ENCODE measurements at regions not wholly inside any gene's neighbourhood (a gene's known extent, or its start where the extent isn't known, plus 50 kb on each side); places are given as distances from the start of the nearest gene placed in this dataset.
"Not testable (repeated sequence)": the region's sequence is repeated elsewhere in the genome, so short reads cannot be mapped to it uniquely, and the experiment has no call there.

- H3K27ac Mint-ChIP-seq = no peak overlapping the region
- peaks cover 1% of the 10 kb centered on the region for H3K27me3 Mint-ChIP-seq
- DNase-seq (ENCODE audit: low spot score in 2 of 2) (no peak), ATAC-seq (ENCODE audit: low read depth) (no peak)
- no peaks in the 10 kb centered on the region for H3K4me1 Mint-ChIP-seq
- H3K36me3 Mint-ChIP-seq = peaks cover 1% of the 10 kb centered on the region
- peaks cover 2% of the 10 kb centered on the region for H3K9me3 Mint-ChIP-seq
- H3K4me3 Mint-ChIP-seq = no peak overlapping the region
Observed at GRCh38 chr6:6996124-6996523, 111.6 kb upstream of the RREB1 start.

- no peak overlapping the region for H3K4me3 Mint-ChIP-seq
- peaks cover 2% of the 10 kb centered on the region for H3K9me3 Mint-ChIP-seq
- DNase-seq (ENCODE audit: low spot score in 2 of 2) (no peak), ATAC-seq (ENCODE audit: low read depth) (no peak)
- no peaks in the 10 kb centered on the region for H3K4me1 Mint-ChIP-seq
- H3K36me3 Mint-ChIP-seq = peaks cover 3% of the 10 kb centered on the region
- peaks cover 4% of the 10 kb centered on the region for H3K27me3 Mint-ChIP-seq
- H3K27ac Mint-ChIP-seq = no peak overlapping the region
Observed at GRCh38 chr6:6997263-6998193, 110.2 kb upstream of the RREB1 start.

DNA sequence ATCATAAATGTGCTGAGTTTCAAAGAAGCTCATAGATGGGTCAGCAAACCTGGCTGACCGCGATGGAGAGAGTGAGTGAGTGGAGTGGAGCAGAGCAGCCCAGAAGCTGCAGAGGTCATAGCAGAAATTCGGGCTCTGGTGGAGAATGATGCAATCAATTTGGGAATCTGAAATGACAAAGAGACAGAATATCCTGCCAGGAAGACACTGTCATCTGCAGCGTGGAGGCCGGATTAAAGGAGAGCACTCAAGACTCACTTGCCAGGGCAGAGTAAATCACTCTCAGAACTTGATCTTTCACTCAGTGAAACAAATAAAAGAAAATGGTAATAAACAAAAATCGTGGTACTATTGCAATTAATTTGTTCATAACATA is 109.6 kb upstream of the RREB1 start:
- Mint-ChIP-seq H3K4me3 (no peak overlapping the region), H3K27ac (no peak overlapping the region), H3K4me1 (no peaks in the 10 kb centered on the region), H3K27me3 (peaks cover 4% of the 10 kb centered on the region), H3K9me3 (peaks cover 2% of the 10 kb centered on the region), H3K36me3 (peaks cover 3% of the 10 kb centered on the region)
- no peak for DNase-seq (ENCODE audit: low spot score in 2 of 2)
- ATAC-seq (ENCODE audit: low read depth) = no peak

- no peak for DNase-seq (ENCODE audit: low spot score in 2 of 2)
- ATAC-seq (ENCODE audit: low read depth) = no peak
- no peak overlapping the region for H3K4me3 Mint-ChIP-seq
- H3K27ac Mint-ChIP-seq = no peak overlapping the region
- H3K27me3 Mint-ChIP-seq = peaks cover 12% of the 10 kb centered on the region
- H3K36me3 Mint-ChIP-seq = peaks cover 3% of the 10 kb centered on the region
- no peaks in the 10 kb centered on the region for H3K4me1 Mint-ChIP-seq
- peaks cover 2% of the 10 kb centered on the region for H3K9me3 Mint-ChIP-seq
Observed at GRCh38 chr6:7000825-7001777, 106.7 kb upstream of the RREB1 start.

GRCh38 chr6:7003041-7003440 is 104.7 kb upstream of the RREB1 start:
- Mint-ChIP-seq H3K4me1 (no peaks in the 10 kb centered on the region), H3K27me3 (peaks cover 11% of the 10 kb centered on the region), H3K27ac (no peak overlapping the region), H3K4me3 (no peak overlapping the region), H3K9me3 (peaks cover 2% of the 10 kb centered on the region), H3K36me3 (peaks cover 3% of the 10 kb centered on the region)
- ATAC-seq (ENCODE audit: low read depth) (no peak), DNase-seq (ENCODE audit: low spot score in 2 of 2) (no peak)

- H3K4me3 Mint-ChIP-seq = no peak overlapping the region
- no peak overlapping the region for H3K27ac Mint-ChIP-seq
- peaks cover 2% of the 10 kb centered on the region for H3K9me3 Mint-ChIP-seq
- DNase-seq (ENCODE audit: low spot score in 2 of 2) (no peak), ATAC-seq (ENCODE audit: low read depth) (no peak)
- no peaks in the 10 kb centered on the region for H3K4me1 Mint-ChIP-seq
- peaks cover 11% of the 10 kb centered on the region for H3K27me3 Mint-ChIP-seq
- peaks cover 3% of the 10 kb centered on the region for H3K36me3 Mint-ChIP-seq
Observed at GRCh38 chr6:7004581-7005297, 103.0 kb upstream of the RREB1 start.

DNA sequence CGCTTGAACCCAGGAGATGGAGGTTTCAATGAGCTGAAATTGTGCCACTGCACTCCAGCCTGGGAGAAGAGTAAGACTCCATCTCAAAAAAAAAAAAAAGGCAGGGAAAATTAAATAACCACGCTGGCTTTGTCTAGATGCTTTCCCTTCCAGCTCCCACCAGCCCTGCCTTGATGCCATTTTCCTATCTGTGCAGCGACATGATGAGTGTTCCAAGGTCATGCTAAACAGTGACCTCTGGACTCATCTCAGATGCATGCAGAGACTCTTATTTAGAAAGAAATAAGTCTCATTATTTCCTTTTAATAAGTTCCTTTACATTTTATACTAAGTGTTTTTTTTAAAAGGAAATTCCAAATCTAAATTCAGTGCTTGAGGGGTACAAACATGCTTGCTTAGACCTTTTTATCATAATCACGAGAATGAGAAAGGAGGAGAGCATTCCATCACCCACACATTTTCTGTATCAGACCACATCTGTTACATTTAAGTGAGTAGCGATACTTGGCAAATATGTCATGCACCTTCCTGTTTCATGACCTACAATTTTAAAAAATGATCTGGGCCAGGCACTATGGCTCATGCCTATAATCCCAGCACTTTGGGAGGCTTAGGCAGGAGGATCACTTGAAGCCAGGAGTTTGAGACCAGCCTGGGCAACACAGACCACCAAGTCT is 101.1 kb upstream of the RREB1 start:
- peaks cover 2% of the 10 kb centered on the region for H3K36me3 Mint-ChIP-seq
- no peak for ATAC-seq (ENCODE audit: low read depth)
- H3K4me1 Mint-ChIP-seq = no peaks in the 10 kb centered on the region
- no peaks in the 10 kb centered on the region for H3K9me3 Mint-ChIP-seq
- no peak overlapping the region for H3K27ac Mint-ChIP-seq
- DNase-seq (ENCODE audit: low spot score in 2 of 2) = no peak
- H3K4me3 Mint-ChIP-seq = no peak overlapping the region
- H3K27me3 Mint-ChIP-seq = peaks cover 13% of the 10 kb centered on the region

DNA sequence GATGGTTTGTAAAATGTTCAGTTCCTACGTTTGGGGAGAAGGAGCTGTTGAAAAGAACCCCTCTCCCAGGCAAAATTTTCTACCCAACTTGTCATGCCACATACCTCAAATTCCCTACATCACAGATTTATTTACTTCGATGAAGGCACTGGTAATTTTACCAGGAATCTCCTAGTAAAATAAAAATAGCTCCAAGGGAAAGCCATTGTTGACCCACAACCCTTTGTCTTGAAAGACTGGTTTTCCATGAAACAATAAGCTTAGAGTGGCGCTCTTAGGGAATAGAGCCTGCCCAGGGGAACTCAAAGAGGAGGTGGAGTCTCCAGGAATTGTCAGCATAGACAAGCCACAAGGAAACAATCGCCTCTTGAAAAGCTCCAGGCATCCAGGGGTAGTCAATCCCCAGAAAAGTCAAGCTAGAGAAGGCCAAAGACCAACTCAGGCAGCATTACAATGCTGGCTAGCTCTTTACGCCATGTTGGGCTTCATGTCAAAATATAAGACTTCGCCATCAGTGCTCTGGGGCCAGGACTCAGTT is 99.2 kb upstream of the RREB1 start:
- no peaks in the 10 kb centered on the region for H3K36me3 Mint-ChIP-seq
- H3K4me1 Mint-ChIP-seq = no peaks in the 10 kb centered on the region

DNA sequence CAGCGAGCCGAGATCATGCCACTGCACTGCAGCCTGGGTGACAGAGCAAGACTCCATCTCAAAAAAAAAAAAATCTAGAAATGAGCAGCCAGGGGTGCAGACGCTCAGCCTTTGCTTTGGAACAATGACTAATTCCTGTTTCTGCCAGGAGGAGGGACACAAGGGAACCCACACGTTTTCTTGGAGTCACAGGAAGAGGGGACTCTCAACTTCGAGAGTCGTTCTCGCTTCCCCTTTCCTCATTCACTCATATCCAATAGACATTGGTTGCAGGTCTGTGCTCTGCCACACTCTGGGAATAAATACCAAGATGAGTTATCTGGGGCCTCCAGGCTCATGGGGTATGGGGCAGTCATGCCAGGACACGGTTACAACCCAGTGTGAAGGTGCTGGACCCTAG is 91.5 kb upstream of the RREB1 start:
- Mint-ChIP-seq H3K9me3 (no peaks in the 10 kb centered on the region), H3K27ac (no peak overlapping the region)
- ATAC-seq (ENCODE audit: low read depth) = no peak

More for the DNA sequence above, 99.2 kb upstream of the RREB1 start:
- ATAC-seq (ENCODE audit: low read depth) = no peak
- DNase-seq (ENCODE audit: low spot score in 2 of 2) = no peak
- Mint-ChIP-seq H3K27me3 (peaks cover 12% of the 10 kb centered on the region), H3K4me3 (no peak overlapping the region), H3K27ac (no peak overlapping the region), H3K9me3 (no peaks in the 10 kb centered on the region)

DNA sequence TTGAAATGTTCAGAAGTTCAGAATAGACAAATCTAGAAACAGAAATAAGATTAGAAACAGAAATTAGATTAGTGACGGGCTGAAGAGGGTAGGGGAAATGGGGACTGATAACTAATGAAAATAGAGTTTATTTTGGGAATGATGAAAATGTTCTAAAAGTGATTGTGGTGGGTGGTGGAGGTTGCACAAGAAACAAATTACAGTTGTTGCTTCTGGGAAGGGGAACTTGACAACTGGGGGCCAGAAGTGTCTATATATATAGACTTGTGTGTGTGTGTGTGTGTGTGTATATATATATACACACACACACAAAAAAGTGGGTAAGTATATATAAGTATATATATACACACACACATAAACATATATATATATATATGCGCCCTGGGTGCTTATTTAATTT is 86.5 kb upstream of the RREB1 start:
- peaks cover 2% of the 10 kb centered on the region for H3K4me1 Mint-ChIP-seq
- DNase-seq (ENCODE audit: low spot score in 2 of 2) (no peak), ATAC-seq (ENCODE audit: low read depth) (no peak)
- no peaks in the 10 kb centered on the region for H3K36me3 Mint-ChIP-seq
- peaks cover 6% of the 10 kb centered on the region for H3K27me3 Mint-ChIP-seq
- H3K4me3 Mint-ChIP-seq = no peak overlapping the region
- no peak overlapping the region for H3K27ac Mint-ChIP-seq
- no peaks in the 10 kb centered on the region for H3K9me3 Mint-ChIP-seq

More for the DNA sequence above, 91.5 kb upstream of the RREB1 start:
- Mint-ChIP-seq H3K4me3 (no peak overlapping the region), H3K4me1 (no peaks in the 10 kb centered on the region), H3K36me3 (no peaks in the 10 kb centered on the region), H3K27me3 (peaks cover 5% of the 10 kb centered on the region)
- no peak for DNase-seq (ENCODE audit: low spot score in 2 of 2)

DNA sequence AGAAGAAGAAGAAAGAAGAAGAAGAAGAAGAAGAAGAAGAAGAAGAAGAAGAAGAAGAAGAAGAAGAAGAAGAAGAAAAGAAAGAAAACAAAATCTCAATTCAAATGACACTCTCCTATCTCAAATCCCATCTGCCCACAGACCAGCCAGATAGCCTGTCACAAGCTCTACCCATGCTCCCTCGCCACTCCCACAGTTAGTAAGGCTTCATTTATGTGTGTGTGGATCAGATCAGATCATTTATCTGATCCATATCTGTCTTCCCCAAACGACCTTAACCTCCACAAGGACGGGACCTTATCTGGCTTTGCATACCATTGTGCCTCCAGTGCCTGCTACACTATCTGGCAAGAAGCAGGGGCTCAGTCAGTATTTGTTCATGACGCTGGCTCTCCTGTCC is 81.9 kb upstream of the RREB1 start:
- peaks cover 12% of the 10 kb centered on the region for H3K27me3 Mint-ChIP-seq
- no peaks in the 10 kb centered on the region for H3K9me3 Mint-ChIP-seq
- H3K4me1 Mint-ChIP-seq = peaks cover 2% of the 10 kb centered on the region

DNA sequence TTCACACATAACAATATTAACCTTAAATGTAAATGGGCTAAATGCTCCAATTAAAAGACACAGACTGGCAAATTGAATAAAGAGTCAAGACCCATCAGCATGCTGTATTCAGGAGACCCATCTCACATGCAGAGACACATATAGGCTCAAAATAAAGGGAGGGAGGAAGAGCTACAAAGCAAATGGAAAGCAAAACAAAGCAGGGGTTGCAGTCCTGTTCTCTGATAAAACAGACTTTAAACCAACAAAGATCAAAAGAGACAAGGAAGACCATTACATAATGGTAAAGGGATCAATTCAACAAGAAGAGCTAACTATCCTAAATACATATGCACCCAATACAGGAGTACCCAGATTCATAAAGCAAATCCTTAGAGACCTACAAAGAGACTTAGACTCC is 78.8 kb upstream of the RREB1 start:
- not testable (repeated sequence) for ATAC-seq (ENCODE audit: low read depth); DNase-seq (ENCODE audit: low spot score in 2 of 2); H3K9me3 Mint-ChIP-seq; H3K36me3 Mint-ChIP-seq; H3K4me1 Mint-ChIP-seq; H3K27ac Mint-ChIP-seq; H3K4me3 Mint-ChIP-seq
- H3K27me3 Mint-ChIP-seq = peaks cover 10% of the 10 kb centered on the region

More for the DNA sequence above, 81.9 kb upstream of the RREB1 start:
- DNase-seq (ENCODE audit: low spot score in 2 of 2) (no peak), ATAC-seq (ENCODE audit: low read depth) (no peak)
- H3K27ac Mint-ChIP-seq = no peak overlapping the region
- no peak overlapping the region for H3K4me3 Mint-ChIP-seq
- H3K36me3 Mint-ChIP-seq = no peaks in the 10 kb centered on the region

- not testable (repeated sequence) for H3K9me3 Mint-ChIP-seq
Observed at GRCh38 chr6:7030968-7031367, 76.8 kb upstream of the RREB1 start.

More at GRCh38 chr6:7030968-7031367, 76.8 kb upstream of the RREB1 start:
- H3K36me3 Mint-ChIP-seq; DNase-seq (ENCODE audit: low spot score in 2 of 2); H3K4me3 Mint-ChIP-seq; H3K27me3 Mint-ChIP-seq; H3K27ac Mint-ChIP-seq; ATAC-seq (ENCODE audit: low read depth); H3K4me1 Mint-ChIP-seq: not testable (repeated sequence)

All from memory B cell (primary cell).